22Rv1 (cell line): ENCODE measurements at regions not wholly inside any gene's neighbourhood (a gene's known extent, or its start where the extent isn't known, plus 50 kb on each side); places are given as distances from the start of the nearest gene placed in this dataset.

ENCODE experiments used
- ZFX ChIP-seq: fragments of 450-650 bp; IDR thresholded peaks from 2 replicates; pipeline ENCODE4 v1.6.1; 2017; ENCODE audit warnings: antibody characterized with exemption, borderline replicate concordance
- TF ChIP-seq, protein P1 (sequence below): fragments of 450-650 bp; IDR thresholded peaks from 2 replicates; pipeline ENCODE4 v1.5.1; 2017; ENCODE audit warnings: mild to moderate bottlenecking

DNA sequence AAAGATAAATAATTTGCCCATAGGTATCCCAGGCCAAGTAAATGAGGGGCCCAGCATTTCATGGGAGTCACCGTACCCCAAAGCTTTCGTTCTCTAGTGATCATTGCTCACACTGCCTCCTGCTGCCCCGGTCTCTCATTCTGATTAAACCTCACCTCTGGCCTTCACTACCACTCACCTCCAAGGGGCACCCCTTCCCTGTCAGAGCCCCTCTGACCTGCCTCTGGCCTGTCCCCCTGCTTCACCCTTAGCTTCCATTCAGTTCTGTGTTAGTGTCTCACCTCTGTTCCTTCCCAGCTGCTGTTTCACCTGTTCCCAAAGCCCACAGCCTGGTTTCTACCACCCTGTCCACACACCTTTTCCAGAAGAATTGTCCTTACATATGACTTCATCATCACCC is 150.3 kb upstream of the E2F8 start:
- TF ChIP-seq, protein P1, sequence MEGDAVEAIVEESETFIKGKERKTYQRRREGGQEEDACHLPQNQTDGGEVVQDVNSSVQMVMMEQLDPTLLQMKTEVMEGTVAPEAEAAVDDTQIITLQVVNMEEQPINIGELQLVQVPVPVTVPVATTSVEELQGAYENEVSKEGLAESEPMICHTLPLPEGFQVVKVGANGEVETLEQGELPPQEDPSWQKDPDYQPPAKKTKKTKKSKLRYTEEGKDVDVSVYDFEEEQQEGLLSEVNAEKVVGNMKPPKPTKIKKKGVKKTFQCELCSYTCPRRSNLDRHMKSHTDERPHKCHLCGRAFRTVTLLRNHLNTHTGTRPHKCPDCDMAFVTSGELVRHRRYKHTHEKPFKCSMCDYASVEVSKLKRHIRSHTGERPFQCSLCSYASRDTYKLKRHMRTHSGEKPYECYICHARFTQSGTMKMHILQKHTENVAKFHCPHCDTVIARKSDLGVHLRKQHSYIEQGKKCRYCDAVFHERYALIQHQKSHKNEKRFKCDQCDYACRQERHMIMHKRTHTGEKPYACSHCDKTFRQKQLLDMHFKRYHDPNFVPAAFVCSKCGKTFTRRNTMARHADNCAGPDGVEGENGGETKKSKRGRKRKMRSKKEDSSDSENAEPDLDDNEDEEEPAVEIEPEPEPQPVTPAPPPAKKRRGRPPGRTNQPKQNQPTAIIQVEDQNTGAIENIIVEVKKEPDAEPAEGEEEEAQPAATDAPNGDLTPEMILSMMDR = no peak
- no peak for TF ChIP-seq ZFX
